ENCODE measurements at regions not wholly inside any gene's neighbourhood (a gene's known extent, or its start where the extent isn't known, plus 50 kb on each side); places are given as distances from the start of the nearest gene placed in this dataset.
A peak's percentile ranks its signal among the peaks of the same experiment; 100 is the strongest.

GRCh38 chr5:173667702-173668101 is 51.3 kb upstream of the BOD1 start:
- 0 out of 8 replicates have a peak, but pooled peaks cover 0 to under 1% (median 0%) of the 10 kb centered on the region in 4 experiments for H3K36me3 ChIP-seq (ENCODE audit: control insufficient read depth in 2 of 4, insufficient read depth in 4 of 4, low read length in 3 of 4)
- H3K9ac ChIP-seq (replicated peaks in 1 of 4; ENCODE audit: extremely low read depth in 1 of 4, low read depth in 3 of 4, low read length in 3 of 4) = no peak overlapping the region
- DNase-seq (ENCODE audit: low read depth in 1 of 2, low spot score in 2 of 2) = no peak
- peak overlapping the region; percentile 99; the same call in 1 of the 2 replicates for H3K18ac ChIP-seq (ENCODE audit: extremely low read depth, low read length)
- peak overlapping the region; percentile 95 for H2BK120ac ChIP-seq (replicated peaks; ENCODE audit: low read depth, low read length)
- H4K8ac ChIP-seq (ENCODE audit: extremely low read depth, insufficient read depth, low read length) = no peak overlapping the region; the same call in 1 of the 2 replicates
- no peaks in the 10 kb centered on the region for H3K79me1 ChIP-seq (ENCODE audit: low read depth, low read length)
- FAIRE-seq = no peak
- peak overlapping the region; percentile 100 for H2BK20ac ChIP-seq (ENCODE audit: low read length)
- H4K5ac ChIP-seq (ENCODE audit: insufficient read length, low read depth, low read length) = peak overlapping the region; percentile 83
- POLR2A ChIA-PET (ENCODE audit: partially characterized antibody) = no interaction called here
- H3K4me3 ChIP-seq (ENCODE audit: extremely low read depth in 1 of 4, insufficient read depth in 2 of 4, low read depth in 3 of 4, low read length in 4 of 4) = no peak overlapping the region
- H3K4me1 ChIP-seq (replicated peaks in 1 of 4; ENCODE audit: control insufficient read depth in 3 of 4, insufficient read depth in 4 of 4, low read length in 3 of 4) = peaks cover 5 to 13% (median 8%) of the 10 kb centered on the region in 4 experiments; a peak in 5 of 7 replicates
- H3K4ac ChIP-seq (replicated peaks; ENCODE audit: insufficient read length, low read depth, low read length) = peak overlapping the region; percentile 86
- WGBS, 2 experiments (ENCODE audit: extremely low coverage in 1 of 2, insufficient coverage in 1 of 2, insufficient read length in 1 of 2, insufficient replicate concordance in 2 of 2, low coverage in 1 of 2, low lambda C conversion rate in 2 of 2, missing lambda C conversion rate in 1 of 2) = 88% methylated on average over 7 of the region's 7 CpGs; no CpG with 5 or more reads in 1 of the 2 experiments
- peaks cover 9 to 13% of the 10 kb centered on the region in 2 experiments for H3K9me3 ChIP-seq (ENCODE audit: insufficient read depth in 2 of 2, low read depth in 1 of 2, low read length in 1 of 2)
- no peak overlapping the region for H3K23ac ChIP-seq (ENCODE audit: insufficient read length)
- no peak overlapping the region for H2AFZ ChIP-seq (ENCODE audit: low read length)
- TF ChIP-seq NANOG (IDR thresholded peaks at IDR 0.05; ENCODE audit: insufficient read depth, low read depth, low read length, poor library complexity, severe bottlenecking) (no peak), GABPA (IDR thresholded peaks at IDR 0.05; ENCODE audit: borderline replicate concordance, insufficient read depth, low read length) (no peak), EZH2 (IDR thresholded peaks at IDR 0.05; ENCODE audit: low read depth, low read length, severe bottlenecking) (no peak), YY1 (IDR thresholded peaks at IDR 0.05; ENCODE audit: low read depth, low read length) (no peak), NRF1 (IDR thresholded peaks at IDR 0.05; ENCODE audit: low read depth, low read length) (no peak), BCL11A (IDR thresholded peaks at IDR 0.05; ENCODE audit: low read depth in 2 of 2, low read length in 2 of 2) (no peak), ASH2L (IDR thresholded peaks at IDR 0.05; ENCODE audit: low read length) (no peak), RBBP5 (IDR thresholded peaks at IDR 0.05; ENCODE audit: borderline replicate concordance, low read depth, low read length) (no peak), TBP (IDR thresholded peaks at IDR 0.05; ENCODE audit: low read depth, low read length) (no peak)
- CTCF ChIA-PET (ENCODE audit: partially characterized antibody) = interaction anchor here (0.9 kb wide), 1 partner anchor 38 kb away, joined by 5 read pairs; no protein-coding TSS in a partner anchor
- H2BK12ac ChIP-seq (ENCODE audit: low read depth, low read length) = peak overlapping the region; percentile 100; the same call in 1 of the 2 replicates
- H3K14ac ChIP-seq (ENCODE audit: insufficient read length) = no peak overlapping the region
- H2BK5ac ChIP-seq (ENCODE audit: low read depth, low read length) = peak overlapping the region; percentile 99; the same call in 1 of the 2 replicates
- peak overlapping the region; percentile 100 for H4K91ac ChIP-seq (replicated peaks; ENCODE audit: insufficient read length, low read length)
- H3K23me2 ChIP-seq (ENCODE audit: low read depth, low read length) = peaks cover 3% of the 10 kb centered on the region; the same call in 1 of the 2 replicates
- no peak overlapping the region for H3K27ac ChIP-seq (ENCODE audit: low read depth, low read length)
- H2AK5ac ChIP-seq (ENCODE audit: low read depth, low read length) = peak overlapping the region; percentile 97
- H3K4me2 ChIP-seq (ENCODE audit: insufficient read depth in 1 of 2, low read depth in 2 of 2, low read length in 2 of 2) = no peak overlapping the region
- no peak overlapping the region for H3K56ac ChIP-seq (replicated peaks; ENCODE audit: insufficient read length, low read depth, low read length)
- no peaks in the 10 kb centered on the region for H4K20me1 ChIP-seq (replicated peaks in 1 of 2; ENCODE audit: control insufficient read depth in 1 of 2, insufficient read depth in 2 of 2, low read length in 2 of 2)
- no peaks in the 10 kb centered on the region for H3K79me2 ChIP-seq (ENCODE audit: control insufficient read depth in 1 of 2, insufficient read depth in 2 of 2, low read length in 2 of 2)
- H2BK15ac ChIP-seq (ENCODE audit: low read length) = peak overlapping the region; percentile 95
- H3K27me3 ChIP-seq (replicated peaks in 1 of 4; ENCODE audit: control insufficient read depth in 3 of 4, extremely low read depth in 1 of 4, insufficient read depth in 3 of 4, low read length in 3 of 4) = no peaks in the 10 kb centered on the region
